ENCODE measurements at regions not wholly inside any gene's neighbourhood (a gene's known extent, or its start where the extent isn't known, plus 50 kb on each side); places are given as distances from the start of the nearest gene placed in this dataset.

DNA sequence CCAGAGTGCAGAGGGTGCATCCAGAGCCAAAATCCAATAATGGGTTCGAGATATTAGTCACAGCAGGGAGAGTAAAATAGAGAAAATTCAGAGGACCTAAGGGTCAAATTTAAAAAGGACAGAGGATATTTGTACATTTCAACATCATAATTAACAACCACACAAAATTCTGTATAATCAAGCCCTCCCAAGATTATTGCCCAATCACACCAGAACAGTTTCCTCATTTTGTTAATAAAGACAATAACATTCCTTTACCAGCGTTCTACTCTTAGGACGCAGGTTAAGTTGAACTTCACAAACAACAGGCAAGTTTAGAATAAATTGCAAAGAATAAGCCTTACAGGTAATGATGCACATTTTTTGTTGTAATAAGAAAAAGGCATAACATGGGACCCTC, 462.8 kb downstream of the PTPRC start:
- TF ChIP-seq EZH2 (IDR thresholded peaks at IDR 0.05; ENCODE audit: borderline replicate concordance, low read length) (no peak), CTCF (IDR thresholded peaks at IDR 0.05; ENCODE audit: low read length) (no peak)

Measured in OCI-LY1 (cell line).